Left cardiac atrium (tissue), 4 donors: ENCODE measurements at regions not wholly inside any gene's neighbourhood (a gene's known extent, or its start where the extent isn't known, plus 50 kb on each side); places are given as distances from the start of the nearest gene placed in this dataset.
"Not testable (repeated sequence)": the region's sequence is repeated elsewhere in the genome, so short reads cannot be mapped to it uniquely, and the experiment has no call there.

Experiments used
- ATAC-seq, 2 donors: fragments of 200-7000 bp; cut with Tn5 transposase; one replicate each; pipeline ENCODE4 v1.9.1; 2020; ENCODE audit warnings: mild to moderate bottlenecking in 2 of 2, moderate library complexity in 2 of 2
- DNase-seq: peaks from one replicate; pipeline ENCODE4 v3.0.0-alpha.2; 2020
- intact Hi-C, 2 donors: fragments of 100-400 bp; cut with DNase I; formaldehyde crosslinking; loops; one replicate each; pipeline versions ENCODE4 v1.14.1 to v1.15.1; 2022 to 2023
- donor health status: DM: no; HTN: yes; CAD: no.
- donor health status: DM: no; HTN: yes; CAD: no; lungs with severe emphysema.
- donor health status: DM: yes; HTN: yes; CAD: no.
- donor health status: Dilated cardiomyopathy.

GRCh38 chrX:138995458-138995857 lies 283.9 kb upstream of the FGF13 start:
- intact Hi-C loops: no loop called here
- DNase-seq: no peak
- no peak for ATAC-seq

- DNase-seq, ATAC-seq, intact Hi-C loops: not testable (repeated sequence)
Observed at GRCh38 chrX:138990425-138990824, 278.9 kb upstream of the FGF13 start.

GRCh38 chrX:138986866-138987265 lies 275.3 kb upstream of the FGF13 start:
- DNase-seq: no peak
- intact Hi-C loops: no loop called here
- ATAC-seq: no peak

GRCh38 chrX:138986235-138986634 lies 274.7 kb upstream of the FGF13 start:
- DNase-seq (no peak), ATAC-seq (no peak)
- intact Hi-C loops: no loop called here

GRCh38 chrX:138982365-138982764 lies 270.8 kb upstream of the FGF13 start:
- intact Hi-C loops: no loop called here
- DNase-seq (no peak), ATAC-seq (no peak)

- intact Hi-C loops: no loop called here
- DNase-seq: no peak
- no peak for ATAC-seq
Observed at GRCh38 chrX:138964501-138964900, 253.0 kb upstream of the FGF13 start.

GRCh38 chrX:138962419-138962818 lies 250.9 kb upstream of the FGF13 start:
- ATAC-seq, DNase-seq, intact Hi-C loops: not testable (repeated sequence)

GRCh38 chrX:138954976-138955375 lies 243.5 kb upstream of the FGF13 start:
- DNase-seq (no peak), ATAC-seq (no peak)
- intact Hi-C loops: no loop called here

- intact Hi-C loops: no loop called here
- DNase-seq: no peak
- ATAC-seq: no peak
Observed at GRCh38 chrX:138946926-138947325, 235.4 kb upstream of the FGF13 start.

- no peak for DNase-seq
- intact Hi-C loops: no loop called here
- no peak for ATAC-seq
Observed at GRCh38 chrX:138945219-138945618, 233.7 kb upstream of the FGF13 start.

- DNase-seq: no peak
- no peak for ATAC-seq
- intact Hi-C loops: no loop called here
Observed at GRCh38 chrX:138939038-138939437, 227.5 kb upstream of the FGF13 start.

- ATAC-seq (no peak), DNase-seq (no peak)
- intact Hi-C loops: no loop called here
Observed at GRCh38 chrX:138938003-138938402, 226.5 kb upstream of the FGF13 start.

- intact Hi-C loops: no loop called here
- ATAC-seq (no peak), DNase-seq (no peak)
Observed at GRCh38 chrX:138931212-138931611, 219.7 kb upstream of the FGF13 start.

GRCh38 chrX:138930583-138930945 lies 219.0 kb upstream of the FGF13 start:
- intact Hi-C loops: no loop called here
- ATAC-seq (no peak), DNase-seq (no peak)

GRCh38 chrX:138929926-138930582 lies 218.5 kb upstream of the FGF13 start:
- ATAC-seq: no peak
- intact Hi-C loops: no loop called here

GRCh38 chrX:138928737-138929459 lies 217.4 kb upstream of the FGF13 start:
- DNase-seq: no peak
- no peak for ATAC-seq
- intact Hi-C loops: no loop called here

More at GRCh38 chrX:138929926-138930582, 218.5 kb upstream of the FGF13 start:
- no peak for DNase-seq

- ATAC-seq: peak; percentile 27 to 77
- DNase-seq: no peak
- intact Hi-C loops: no loop called here
Observed at GRCh38 chrX:138925330-138925729, 213.8 kb upstream of the FGF13 start.

- no peak for ATAC-seq
- no peak for DNase-seq
- intact Hi-C loops: no loop called here
Observed at GRCh38 chrX:138923805-138924204, 212.3 kb upstream of the FGF13 start.

GRCh38 chrX:138921031-138921430 lies 209.5 kb upstream of the FGF13 start:
- DNase-seq (no peak), ATAC-seq (no peak)
- intact Hi-C loops: no loop called here

GRCh38 chrX:138917781-138918180 lies 206.3 kb upstream of the FGF13 start:
- ATAC-seq: no peak
- intact Hi-C loops: no loop called here
- DNase-seq: no peak

GRCh38 chrX:138914767-138915166 lies 203.2 kb upstream of the FGF13 start:
- intact Hi-C loops: no loop called here

More at GRCh38 chrX:138914767-138915166, 203.2 kb upstream of the FGF13 start:
- no peak for DNase-seq
- ATAC-seq: no peak
